ENCODE measurements at regions not wholly inside any gene's neighbourhood (a gene's known extent, or its start where the extent isn't known, plus 50 kb on each side); places are given as distances from the start of the nearest gene placed in this dataset.

GRCh38 chr5:24280215-24280614, 364.6 kb downstream of the CDH10 start:
- Histone ChIP-seq H3K27ac (ENCODE audit: low read length) (no peak overlapping the region), H3K36me3 (ENCODE audit: control insufficient read depth, insufficient read depth, low read length) (no peaks in the 10 kb centered on the region), H3K9me3 (ENCODE audit: control insufficient read depth, insufficient read depth, low read length) (no peaks in the 10 kb centered on the region), H3K4me1 (ENCODE audit: control insufficient read depth, insufficient read depth, low read length) (no peaks in the 10 kb centered on the region), H3K27me3 (ENCODE audit: control insufficient read depth, insufficient read depth, low read length) (no peaks in the 10 kb centered on the region), H3K4me3 (ENCODE audit: low read length) (no peak overlapping the region)
- no peak for DNase-seq (ENCODE audit: low read depth, low spot score)
- WGBS (ENCODE audit: insufficient coverage, insufficient read length) = no CpG with 5 or more reads among the region's 5 CpGs

GRCh38 chr5:24281818-24282217, 363.0 kb downstream of the CDH10 start:
- H3K4me3 ChIP-seq (ENCODE audit: low read length) = no peak overlapping the region
- WGBS (ENCODE audit: insufficient coverage, insufficient read length) = no CpG with 5 or more reads among the region's 1 CpG
- no peaks in the 10 kb centered on the region for H3K36me3 ChIP-seq (ENCODE audit: control insufficient read depth, insufficient read depth, low read length)
- no peaks in the 10 kb centered on the region for H3K4me1 ChIP-seq (ENCODE audit: control insufficient read depth, insufficient read depth, low read length)
- no peaks in the 10 kb centered on the region for H3K27me3 ChIP-seq (ENCODE audit: control insufficient read depth, insufficient read depth, low read length)
- H3K9me3 ChIP-seq (ENCODE audit: control insufficient read depth, insufficient read depth, low read length) = no peaks in the 10 kb centered on the region
- H3K27ac ChIP-seq (ENCODE audit: low read length) = no peak overlapping the region
- no peak for DNase-seq (ENCODE audit: low read depth, low spot score)

GRCh38 chr5:24289582-24290335, 355.0 kb downstream of the CDH10 start:
- H3K27me3 ChIP-seq (ENCODE audit: control insufficient read depth, insufficient read depth, low read length) = no peaks in the 10 kb centered on the region
- WGBS (ENCODE audit: insufficient coverage, insufficient read length) = no CpG with 5 or more reads among the region's 2 CpGs
- no peaks in the 10 kb centered on the region for H3K9me3 ChIP-seq (ENCODE audit: control insufficient read depth, insufficient read depth, low read length)
- no peak for DNase-seq (ENCODE audit: low read depth, low spot score)
- no peaks in the 10 kb centered on the region for H3K4me1 ChIP-seq (ENCODE audit: control insufficient read depth, insufficient read depth, low read length)
- no peak overlapping the region for H3K27ac ChIP-seq (ENCODE audit: low read length)
- H3K4me3 ChIP-seq (ENCODE audit: low read length) = no peak overlapping the region
- no peaks in the 10 kb centered on the region for H3K36me3 ChIP-seq (ENCODE audit: control insufficient read depth, insufficient read depth, low read length)

GRCh38 chr5:24290536-24290935, 354.2 kb downstream of the CDH10 start:
- no CpG with 5 or more reads among the region's 1 CpG for WGBS (ENCODE audit: insufficient coverage, insufficient read length)
- H3K4me3 ChIP-seq (ENCODE audit: low read length) = no peak overlapping the region
- no peaks in the 10 kb centered on the region for H3K36me3 ChIP-seq (ENCODE audit: control insufficient read depth, insufficient read depth, low read length)
- no peaks in the 10 kb centered on the region for H3K9me3 ChIP-seq (ENCODE audit: control insufficient read depth, insufficient read depth, low read length)
- H3K4me1 ChIP-seq (ENCODE audit: control insufficient read depth, insufficient read depth, low read length) = no peaks in the 10 kb centered on the region
- H3K27me3 ChIP-seq (ENCODE audit: control insufficient read depth, insufficient read depth, low read length) = no peaks in the 10 kb centered on the region
- H3K27ac ChIP-seq (ENCODE audit: low read length) = no peak overlapping the region
- no peak for DNase-seq (ENCODE audit: low read depth, low spot score)

GRCh38 chr5:24291916-24292315, 352.9 kb downstream of the CDH10 start:
- Histone ChIP-seq H3K4me3 (ENCODE audit: low read length) (no peak overlapping the region), H3K27ac (ENCODE audit: low read length) (no peak overlapping the region), H3K27me3 (ENCODE audit: control insufficient read depth, insufficient read depth, low read length) (no peaks in the 10 kb centered on the region), H3K4me1 (ENCODE audit: control insufficient read depth, insufficient read depth, low read length) (no peaks in the 10 kb centered on the region), H3K36me3 (ENCODE audit: control insufficient read depth, insufficient read depth, low read length) (no peaks in the 10 kb centered on the region), H3K9me3 (ENCODE audit: control insufficient read depth, insufficient read depth, low read length) (no peaks in the 10 kb centered on the region)
- DNase-seq (ENCODE audit: low read depth, low spot score) = no peak
- whole genome bisulfite sequencing (ENCODE audit: insufficient coverage, insufficient read length) = no CpG with 5 or more reads among the region's 2 CpGs

- no CpG with 5 or more reads among the region's 4 CpGs for WGBS (ENCODE audit: insufficient coverage, insufficient read length)
- no peak overlapping the region for H3K27ac ChIP-seq (ENCODE audit: low read length)
These were observed 350.4 kb downstream of the CDH10 start for GRCh38 chr5:24294333-24294732.

GRCh38 chr5:24314106-24314505, 330.7 kb downstream of the CDH10 start:
- Histone ChIP-seq H3K36me3 (ENCODE audit: control insufficient read depth, insufficient read depth, low read length) (no peaks in the 10 kb centered on the region), H3K27me3 (ENCODE audit: control insufficient read depth, insufficient read depth, low read length) (no peaks in the 10 kb centered on the region), H3K9me3 (ENCODE audit: control insufficient read depth, insufficient read depth, low read length) (no peaks in the 10 kb centered on the region), H3K27ac (ENCODE audit: low read length) (no peak overlapping the region), H3K4me1 (ENCODE audit: control insufficient read depth, insufficient read depth, low read length) (no peaks in the 10 kb centered on the region), H3K4me3 (ENCODE audit: low read length) (no peak overlapping the region)
- WGBS (ENCODE audit: insufficient coverage, insufficient read length) = no CpG with 5 or more reads among the region's 19 CpGs
- DNase-seq (ENCODE audit: low read depth, low spot score) = no peak

More at GRCh38 chr5:24294333-24294732, 350.4 kb downstream of the CDH10 start:
- Histone ChIP-seq H3K9me3 (ENCODE audit: control insufficient read depth, insufficient read depth, low read length) (no peaks in the 10 kb centered on the region), H3K27me3 (ENCODE audit: control insufficient read depth, insufficient read depth, low read length) (no peaks in the 10 kb centered on the region), H3K4me1 (ENCODE audit: control insufficient read depth, insufficient read depth, low read length) (no peaks in the 10 kb centered on the region), H3K36me3 (ENCODE audit: control insufficient read depth, insufficient read depth, low read length) (no peaks in the 10 kb centered on the region), H3K4me3 (ENCODE audit: low read length) (no peak overlapping the region)
- DNase-seq (ENCODE audit: low read depth, low spot score) = no peak

GRCh38 chr5:24320643-24321042, 324.1 kb downstream of the CDH10 start:
- no peak overlapping the region for H3K4me3 ChIP-seq (ENCODE audit: low read length)
- no CpG with 5 or more reads among the region's 3 CpGs for WGBS (ENCODE audit: insufficient coverage, insufficient read length)
- no peaks in the 10 kb centered on the region for H3K4me1 ChIP-seq (ENCODE audit: control insufficient read depth, insufficient read depth, low read length)
- H3K36me3 ChIP-seq (ENCODE audit: control insufficient read depth, insufficient read depth, low read length) = no peaks in the 10 kb centered on the region
- H3K27ac ChIP-seq (ENCODE audit: low read length) = no peak overlapping the region
- no peak for DNase-seq (ENCODE audit: low read depth, low spot score)
- no peaks in the 10 kb centered on the region for H3K9me3 ChIP-seq (ENCODE audit: control insufficient read depth, insufficient read depth, low read length)
- no peaks in the 10 kb centered on the region for H3K27me3 ChIP-seq (ENCODE audit: control insufficient read depth, insufficient read depth, low read length)

- H3K27ac ChIP-seq (ENCODE audit: low read length) = no peak overlapping the region
- no peaks in the 10 kb centered on the region for H3K36me3 ChIP-seq (ENCODE audit: control insufficient read depth, insufficient read depth, low read length)
- no peak for DNase-seq (ENCODE audit: low read depth, low spot score)
- no peaks in the 10 kb centered on the region for H3K27me3 ChIP-seq (ENCODE audit: control insufficient read depth, insufficient read depth, low read length)
- H3K4me3 ChIP-seq (ENCODE audit: low read length) = no peak overlapping the region
- no peaks in the 10 kb centered on the region for H3K9me3 ChIP-seq (ENCODE audit: control insufficient read depth, insufficient read depth, low read length)
- no CpG with 5 or more reads among the region's 1 CpG for WGBS (ENCODE audit: insufficient coverage, insufficient read length)
- H3K4me1 ChIP-seq (ENCODE audit: control insufficient read depth, insufficient read depth, low read length) = no peaks in the 10 kb centered on the region
These were observed 319.4 kb downstream of the CDH10 start for GRCh38 chr5:24325306-24325832.

- Histone ChIP-seq H3K27ac (ENCODE audit: low read length) (no peak overlapping the region), H3K4me3 (ENCODE audit: low read length) (no peak overlapping the region), H3K9me3 (ENCODE audit: control insufficient read depth, insufficient read depth, low read length) (no peaks in the 10 kb centered on the region), H3K27me3 (ENCODE audit: control insufficient read depth, insufficient read depth, low read length) (no peaks in the 10 kb centered on the region), H3K4me1 (ENCODE audit: control insufficient read depth, insufficient read depth, low read length) (no peaks in the 10 kb centered on the region; the same call in 1 of the 2 replicates), H3K36me3 (ENCODE audit: control insufficient read depth, insufficient read depth, low read length) (no peaks in the 10 kb centered on the region)
- no peak for DNase-seq (ENCODE audit: low read depth, low spot score)
These were observed 313.2 kb downstream of the CDH10 start for GRCh38 chr5:24331531-24331930.

GRCh38 chr5:24347158-24347557, 297.6 kb downstream of the CDH10 start:
- H3K4me3 ChIP-seq (ENCODE audit: low read length) = no peak overlapping the region
- H3K4me1 ChIP-seq (ENCODE audit: control insufficient read depth, insufficient read depth, low read length) = no peaks in the 10 kb centered on the region
- no peaks in the 10 kb centered on the region for H3K27me3 ChIP-seq (ENCODE audit: control insufficient read depth, insufficient read depth, low read length)
- H3K27ac ChIP-seq (ENCODE audit: low read length) = no peak overlapping the region
- WGBS (ENCODE audit: insufficient coverage, insufficient read length) = no CpG with 5 or more reads among the region's 2 CpGs
- no peaks in the 10 kb centered on the region for H3K36me3 ChIP-seq (ENCODE audit: control insufficient read depth, insufficient read depth, low read length)
- no peak for DNase-seq (ENCODE audit: low read depth, low spot score)
- H3K9me3 ChIP-seq (ENCODE audit: control insufficient read depth, insufficient read depth, low read length) = no peaks in the 10 kb centered on the region
